ENCODE measurements at regions not wholly inside any gene's neighbourhood (a gene's known extent, or its start where the extent isn't known, plus 50 kb on each side); places are given as distances from the start of the nearest gene placed in this dataset.

DNA sequence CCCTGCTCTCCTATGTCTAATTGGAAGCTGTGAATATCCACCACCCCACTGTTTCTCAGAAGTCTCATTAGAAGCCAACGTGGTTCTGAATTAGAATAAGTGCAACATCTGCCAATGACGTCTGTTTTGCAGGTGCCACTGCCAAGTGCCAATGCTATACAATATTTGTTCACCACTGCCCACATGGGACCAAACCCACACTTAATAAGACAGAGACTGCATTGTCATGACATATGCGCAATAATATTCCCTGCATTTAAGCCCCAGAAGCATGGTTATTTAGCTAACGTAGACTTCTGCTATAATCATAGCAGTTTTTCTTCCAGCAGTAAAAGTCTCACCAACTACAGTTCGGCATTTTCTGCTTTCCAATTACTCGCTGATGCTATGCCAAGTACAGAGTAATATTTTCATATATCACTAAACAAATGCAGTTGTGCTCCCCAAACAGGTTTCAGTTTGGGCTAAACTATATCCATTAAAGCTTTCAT is 262.5 kb upstream of the PCDH18 start:
- no peak for TF ChIP-seq CTCF (IDR thresholded peaks at IDR 0.05)
- no peak for TF ChIP-seq POLR2A (IDR thresholded peaks at IDR 0.05)
- TF ChIP-seq POLR2AphosphoS5 (IDR thresholded peaks at IDR 0.05), result no peak
- TF ChIP-seq EP300 (IDR thresholded peaks at IDR 0.05), result no peak

Measured in suprapubic skin (tissue), 4 donors.